ENCODE measurements at regions not wholly inside any gene's neighbourhood (a gene's known extent, or its start where the extent isn't known, plus 50 kb on each side); places are given as distances from the start of the nearest gene placed in this dataset.

DNA sequence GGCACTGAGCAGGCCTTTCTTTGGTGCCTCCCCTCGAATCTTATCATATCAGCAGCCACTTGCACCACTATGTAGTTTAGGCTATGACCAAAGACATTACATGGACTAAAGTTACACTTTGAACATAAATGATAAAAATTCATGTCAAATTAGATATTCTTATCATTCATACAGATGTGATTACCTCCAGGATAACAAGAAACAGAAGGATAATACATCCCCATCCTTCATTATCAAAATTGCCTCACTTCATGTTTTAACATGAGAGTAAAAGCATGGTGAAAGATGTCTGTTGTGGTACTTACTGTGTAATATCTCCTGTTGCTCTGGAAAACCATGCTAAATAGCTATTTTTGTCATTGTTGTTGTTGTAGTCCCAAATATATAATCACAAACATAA is 230.8 kb upstream of the RND3 start:
- TF ChIP-seq, protein P1, sequence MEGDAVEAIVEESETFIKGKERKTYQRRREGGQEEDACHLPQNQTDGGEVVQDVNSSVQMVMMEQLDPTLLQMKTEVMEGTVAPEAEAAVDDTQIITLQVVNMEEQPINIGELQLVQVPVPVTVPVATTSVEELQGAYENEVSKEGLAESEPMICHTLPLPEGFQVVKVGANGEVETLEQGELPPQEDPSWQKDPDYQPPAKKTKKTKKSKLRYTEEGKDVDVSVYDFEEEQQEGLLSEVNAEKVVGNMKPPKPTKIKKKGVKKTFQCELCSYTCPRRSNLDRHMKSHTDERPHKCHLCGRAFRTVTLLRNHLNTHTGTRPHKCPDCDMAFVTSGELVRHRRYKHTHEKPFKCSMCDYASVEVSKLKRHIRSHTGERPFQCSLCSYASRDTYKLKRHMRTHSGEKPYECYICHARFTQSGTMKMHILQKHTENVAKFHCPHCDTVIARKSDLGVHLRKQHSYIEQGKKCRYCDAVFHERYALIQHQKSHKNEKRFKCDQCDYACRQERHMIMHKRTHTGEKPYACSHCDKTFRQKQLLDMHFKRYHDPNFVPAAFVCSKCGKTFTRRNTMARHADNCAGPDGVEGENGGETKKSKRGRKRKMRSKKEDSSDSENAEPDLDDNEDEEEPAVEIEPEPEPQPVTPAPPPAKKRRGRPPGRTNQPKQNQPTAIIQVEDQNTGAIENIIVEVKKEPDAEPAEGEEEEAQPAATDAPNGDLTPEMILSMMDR (IDR thresholded peaks at IDR 0.05; ENCODE audit: insufficient read depth, low read length) = no peak
- TF ChIP-seq POLR2AphosphoS5 (IDR thresholded peaks at IDR 0.05; ENCODE audit: low read depth) = no peak
